Thyroid gland (tissue), 4 donors: ENCODE measurements at regions not wholly inside any gene's neighbourhood (a gene's known extent, or its start where the extent isn't known, plus 50 kb on each side); places are given as distances from the start of the nearest gene placed in this dataset.

ENCODE experiments used
- POLR2A ChIP-seq, 2 donors: fragments of 450-650 bp; IDR thresholded peaks; one replicate each; pipeline ENCODE4 v1.6.1; 2017; ENCODE audit warnings: antibody characterized with exemption in 2 of 2, mild to moderate bottlenecking in 2 of 2, moderate library complexity in 1 of 2
- TF ChIP-seq, protein P1 (sequence below), 6 experiments: fragments of 200-600 bp in 3 of 6; fragments of 450-650 bp in 3 of 6; sonication (generic) in 3 of 6; IDR thresholded peaks; one replicate each; pipeline ENCODE4 v1.5.1; 2016 to 2019; ENCODE audit warnings: antibody characterized with exemption in 6 of 6, mild to moderate bottlenecking in 2 of 6, inconsistent platforms in 1 of 6, moderate library complexity in 1 of 6

DNA sequence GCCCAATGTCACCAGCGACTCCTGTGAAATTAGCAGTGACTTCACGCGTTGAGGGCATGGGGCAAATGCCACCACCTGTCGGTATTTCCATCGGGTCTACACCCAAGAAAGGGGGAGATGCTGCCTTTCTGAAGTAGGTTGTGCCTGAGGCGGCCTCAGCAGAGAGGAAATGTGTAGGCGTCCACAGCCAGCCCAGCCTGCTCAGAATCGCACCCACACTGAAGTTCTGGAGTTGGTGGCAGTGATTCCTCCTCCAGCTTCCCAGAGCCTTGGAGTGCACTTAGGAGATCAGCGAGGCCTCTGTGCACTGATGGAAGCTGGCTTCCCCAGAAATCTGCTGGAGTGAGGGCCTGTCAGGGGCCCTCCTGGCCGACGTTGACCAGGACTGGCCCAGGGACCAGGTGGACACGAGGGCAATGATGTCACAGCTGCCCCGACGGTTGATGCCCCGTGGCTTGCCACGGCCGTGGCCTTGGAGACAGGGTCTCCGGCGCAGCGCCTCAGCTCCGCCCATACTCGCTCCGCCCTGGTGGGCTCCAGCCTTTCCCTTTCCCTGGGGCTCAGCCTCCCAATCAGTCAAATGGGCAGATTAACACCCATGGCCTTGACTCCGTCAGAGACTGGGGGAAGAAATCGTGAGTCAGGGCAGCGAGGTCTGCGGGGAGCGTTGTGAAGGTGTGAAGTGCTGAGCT, 484.8 kb downstream of the PREX1 start:
- no peak for TF ChIP-seq POLR2A (IDR thresholded peaks at IDR 0.05)
- TF ChIP-seq, protein P1, sequence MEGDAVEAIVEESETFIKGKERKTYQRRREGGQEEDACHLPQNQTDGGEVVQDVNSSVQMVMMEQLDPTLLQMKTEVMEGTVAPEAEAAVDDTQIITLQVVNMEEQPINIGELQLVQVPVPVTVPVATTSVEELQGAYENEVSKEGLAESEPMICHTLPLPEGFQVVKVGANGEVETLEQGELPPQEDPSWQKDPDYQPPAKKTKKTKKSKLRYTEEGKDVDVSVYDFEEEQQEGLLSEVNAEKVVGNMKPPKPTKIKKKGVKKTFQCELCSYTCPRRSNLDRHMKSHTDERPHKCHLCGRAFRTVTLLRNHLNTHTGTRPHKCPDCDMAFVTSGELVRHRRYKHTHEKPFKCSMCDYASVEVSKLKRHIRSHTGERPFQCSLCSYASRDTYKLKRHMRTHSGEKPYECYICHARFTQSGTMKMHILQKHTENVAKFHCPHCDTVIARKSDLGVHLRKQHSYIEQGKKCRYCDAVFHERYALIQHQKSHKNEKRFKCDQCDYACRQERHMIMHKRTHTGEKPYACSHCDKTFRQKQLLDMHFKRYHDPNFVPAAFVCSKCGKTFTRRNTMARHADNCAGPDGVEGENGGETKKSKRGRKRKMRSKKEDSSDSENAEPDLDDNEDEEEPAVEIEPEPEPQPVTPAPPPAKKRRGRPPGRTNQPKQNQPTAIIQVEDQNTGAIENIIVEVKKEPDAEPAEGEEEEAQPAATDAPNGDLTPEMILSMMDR (IDR thresholded peaks at IDR 0.05) = no peak
